ENCODE measurements at regions not wholly inside any gene's neighbourhood (a gene's known extent, or its start where the extent isn't known, plus 50 kb on each side); places are given as distances from the start of the nearest gene placed in this dataset.
"Not testable (repeated sequence)": the region's sequence is repeated elsewhere in the genome, so short reads cannot be mapped to it uniquely, and the experiment has no call there.

DNA sequence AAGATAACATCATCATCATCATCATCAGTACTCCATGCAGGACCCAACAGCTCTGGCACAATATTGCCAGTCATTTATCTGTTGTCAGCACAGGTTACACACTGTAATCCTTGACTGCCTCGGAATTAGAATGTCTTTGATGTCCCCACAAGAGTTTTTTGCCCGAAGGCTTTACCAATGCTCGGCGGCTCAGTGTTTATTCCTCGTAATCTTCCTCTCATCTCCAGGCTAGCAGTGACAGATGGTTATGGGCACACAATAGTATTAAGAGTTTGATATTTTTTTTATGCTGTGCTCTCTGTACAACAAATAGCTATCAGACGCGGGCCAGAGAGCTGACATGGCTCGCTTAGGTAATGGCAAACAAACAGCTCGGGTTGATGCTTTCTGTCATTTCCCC lies 515.2 kb downstream of the ZEB2 start:
- DNase-seq (ENCODE audit: low spot score) = no peak
- no peak overlapping the region for H3K27ac ChIP-seq
- H3K4me3 ChIP-seq = no peak overlapping the region
- TF ChIP-seq, protein P1, sequence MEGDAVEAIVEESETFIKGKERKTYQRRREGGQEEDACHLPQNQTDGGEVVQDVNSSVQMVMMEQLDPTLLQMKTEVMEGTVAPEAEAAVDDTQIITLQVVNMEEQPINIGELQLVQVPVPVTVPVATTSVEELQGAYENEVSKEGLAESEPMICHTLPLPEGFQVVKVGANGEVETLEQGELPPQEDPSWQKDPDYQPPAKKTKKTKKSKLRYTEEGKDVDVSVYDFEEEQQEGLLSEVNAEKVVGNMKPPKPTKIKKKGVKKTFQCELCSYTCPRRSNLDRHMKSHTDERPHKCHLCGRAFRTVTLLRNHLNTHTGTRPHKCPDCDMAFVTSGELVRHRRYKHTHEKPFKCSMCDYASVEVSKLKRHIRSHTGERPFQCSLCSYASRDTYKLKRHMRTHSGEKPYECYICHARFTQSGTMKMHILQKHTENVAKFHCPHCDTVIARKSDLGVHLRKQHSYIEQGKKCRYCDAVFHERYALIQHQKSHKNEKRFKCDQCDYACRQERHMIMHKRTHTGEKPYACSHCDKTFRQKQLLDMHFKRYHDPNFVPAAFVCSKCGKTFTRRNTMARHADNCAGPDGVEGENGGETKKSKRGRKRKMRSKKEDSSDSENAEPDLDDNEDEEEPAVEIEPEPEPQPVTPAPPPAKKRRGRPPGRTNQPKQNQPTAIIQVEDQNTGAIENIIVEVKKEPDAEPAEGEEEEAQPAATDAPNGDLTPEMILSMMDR (IDR thresholded peaks at IDR 0.05) = no peak

DNA sequence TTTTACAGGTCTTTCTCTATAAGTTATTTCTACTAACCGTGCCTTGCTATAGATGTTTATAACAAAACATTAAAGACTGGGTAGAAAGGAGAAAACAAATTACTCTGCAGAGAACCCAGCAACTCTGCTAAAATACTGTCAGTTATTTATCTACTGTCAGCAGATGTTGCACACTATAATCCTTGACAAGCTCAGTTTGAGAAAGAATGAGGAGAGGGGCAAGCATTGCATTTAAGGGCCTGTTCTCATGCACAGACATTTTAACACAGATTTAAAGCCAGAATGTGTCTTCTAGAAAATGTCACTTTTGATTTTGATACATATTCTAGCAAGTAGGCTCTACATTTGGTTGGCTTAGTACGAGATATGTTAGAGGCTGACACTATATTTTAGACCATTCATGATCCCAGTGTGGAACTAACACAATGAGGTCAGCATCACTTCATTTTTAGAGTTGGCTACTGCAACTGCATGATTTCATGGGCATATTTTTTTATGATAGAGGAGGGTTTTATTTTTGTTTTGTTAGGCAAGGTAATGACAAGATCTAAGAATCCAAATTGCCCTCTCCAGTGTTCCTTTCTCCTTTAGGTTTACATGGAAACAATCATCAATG lies 516.4 kb downstream of the ZEB2 start:
- TF ChIP-seq, protein P1 (IDR thresholded peaks at IDR 0.05) = no peak
- Histone ChIP-seq H3K4me3 (no peak overlapping the region), H3K27ac (no peak overlapping the region)
- no peak for DNase-seq (ENCODE audit: low spot score)

DNA sequence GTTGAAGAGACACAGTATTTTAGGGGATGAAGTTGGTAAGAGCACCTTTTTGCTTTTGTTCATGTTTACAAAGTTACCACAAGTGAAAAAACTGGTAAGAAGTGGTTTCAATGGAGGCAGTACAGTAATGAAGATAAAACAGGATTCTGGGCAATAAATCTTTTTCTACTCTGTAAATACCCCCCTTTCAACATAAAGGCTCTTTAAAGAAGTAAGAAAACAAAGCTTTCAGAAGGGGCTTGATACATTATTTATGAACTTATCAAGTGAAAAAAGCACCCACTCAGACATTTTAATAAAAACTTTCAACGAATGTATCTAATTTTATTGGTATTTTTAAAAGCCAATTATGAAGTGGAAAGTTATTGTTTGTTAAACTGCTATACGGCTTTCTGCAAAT lies 522.9 kb downstream of the ZEB2 start:
- no peak overlapping the region for H3K27ac ChIP-seq
- no peak overlapping the region for H3K4me3 ChIP-seq
- TF ChIP-seq, protein P1 (IDR thresholded peaks at IDR 0.05) = no peak
- DNase-seq (ENCODE audit: low spot score) = no peak

DNA sequence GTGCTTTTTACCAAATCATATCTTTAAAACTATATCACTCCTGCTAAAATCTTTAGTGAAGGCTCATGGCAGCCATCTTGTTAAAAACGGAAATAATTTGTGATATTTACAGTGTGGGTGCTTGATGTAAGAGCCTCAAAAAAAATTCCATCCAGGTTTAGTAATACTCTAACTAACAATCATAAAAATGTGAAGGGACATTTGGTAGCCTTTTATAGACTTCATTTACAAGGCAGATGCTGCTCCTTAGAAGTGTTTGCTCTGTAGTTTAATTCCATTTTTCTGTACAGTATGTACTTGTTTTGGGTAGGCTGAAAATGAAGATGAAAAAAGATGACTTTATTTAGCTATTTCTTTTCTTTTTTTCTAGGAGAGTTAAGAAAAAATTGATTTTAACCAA lies 525.0 kb downstream of the ZEB2 start:
- H3K27ac ChIP-seq = no peak overlapping the region
- no peak overlapping the region for H3K4me3 ChIP-seq
- DNase-seq (ENCODE audit: low spot score) = no peak
- TF ChIP-seq, protein P1 (IDR thresholded peaks at IDR 0.05) = no peak

DNA sequence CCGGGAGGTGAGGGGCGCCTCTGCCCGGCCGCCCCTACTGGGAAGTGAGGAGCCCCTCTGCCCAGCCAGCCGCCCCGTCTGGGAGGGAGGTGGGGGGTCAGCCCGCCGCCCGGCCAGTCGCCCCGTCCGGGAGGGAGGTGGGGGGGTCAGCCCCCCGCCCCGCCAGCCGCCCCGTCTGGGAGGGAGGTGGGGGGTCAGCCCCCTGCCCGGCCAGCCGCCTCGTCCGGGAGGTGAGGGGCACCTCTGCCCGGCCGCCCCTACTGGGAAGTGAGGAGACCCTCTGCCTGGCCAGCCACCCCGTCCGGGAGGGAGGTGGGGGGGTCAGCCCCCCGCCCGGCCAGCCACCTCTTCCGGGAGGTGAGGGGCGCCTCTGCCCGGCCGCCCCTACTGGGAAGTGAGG lies 528.3 kb downstream of the ZEB2 start:
- DNase-seq (ENCODE audit: low spot score); H3K27ac ChIP-seq; H3K4me3 ChIP-seq: not testable (repeated sequence)

DNA sequence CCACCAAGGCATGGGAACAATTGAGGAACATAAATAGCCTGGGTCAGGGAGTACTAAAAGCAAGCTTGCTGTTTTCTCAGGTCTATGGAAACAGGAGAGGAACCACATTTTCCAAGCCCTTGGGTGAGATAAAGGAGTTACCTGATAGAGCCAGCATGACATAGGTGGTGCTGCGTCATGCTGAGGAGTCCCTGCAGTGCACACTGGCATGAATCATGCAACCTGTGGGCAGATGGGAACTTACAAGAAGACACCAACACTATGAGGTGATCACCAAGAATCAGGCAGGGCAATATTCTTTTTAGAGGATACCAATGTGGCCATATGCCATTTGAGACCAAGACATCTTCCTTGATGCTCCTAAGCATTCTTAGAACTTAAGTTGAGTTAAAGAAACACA lies 531.8 kb downstream of the ZEB2 start:
- Histone ChIP-seq H3K4me3 (no peak overlapping the region), H3K27ac (no peak overlapping the region)
- no peak for DNase-seq (ENCODE audit: low spot score)
- TF ChIP-seq, protein P1 (IDR thresholded peaks at IDR 0.05) = no peak

DNA sequence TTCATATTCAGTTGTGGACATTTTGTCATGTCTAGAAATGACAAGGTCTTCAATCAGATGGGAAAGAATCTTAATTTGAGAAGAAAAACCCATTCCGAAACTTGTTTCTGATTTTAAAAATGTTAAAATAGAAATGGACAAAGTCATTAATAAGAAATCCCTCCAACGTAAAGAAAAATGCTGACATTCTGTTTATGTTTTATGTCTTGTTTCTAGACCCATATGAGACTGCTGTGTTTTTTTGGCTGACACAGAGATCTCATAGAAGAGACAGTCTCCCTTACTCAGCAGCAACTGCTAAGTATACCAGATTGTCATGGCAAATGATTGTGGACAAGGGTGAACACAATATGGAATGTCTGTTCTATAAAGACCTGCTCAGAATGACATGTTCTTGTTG lies 538.5 kb downstream of the ZEB2 start:
- no peak overlapping the region for H3K4me3 ChIP-seq
- TF ChIP-seq, protein P1 (IDR thresholded peaks at IDR 0.05) = no peak
- no peak overlapping the region for H3K27ac ChIP-seq
- no peak for DNase-seq (ENCODE audit: low spot score)

DNA sequence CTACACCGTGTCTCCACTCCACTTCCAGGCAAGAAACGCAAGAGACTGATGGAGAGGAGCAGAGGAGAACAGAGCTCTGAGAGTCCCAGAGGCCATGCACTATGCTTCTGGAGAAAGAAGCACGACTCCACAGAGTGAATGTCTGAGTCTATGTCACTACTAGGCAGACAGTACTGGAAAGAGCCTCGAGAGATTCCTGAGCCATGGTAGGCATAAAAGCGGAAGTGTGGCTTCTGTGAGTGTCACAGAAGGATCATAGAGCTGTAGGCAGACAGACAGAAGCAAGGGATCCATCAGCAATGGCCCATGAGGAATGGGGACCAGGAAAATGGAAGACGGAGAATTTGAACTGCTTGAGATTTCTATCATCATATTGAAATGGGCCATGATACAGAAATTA lies 542.6 kb downstream of the ZEB2 start:
- Histone ChIP-seq H3K4me3 (no peak overlapping the region), H3K27ac (no peak overlapping the region)
- no peak for DNase-seq (ENCODE audit: low spot score)
- TF ChIP-seq, protein P1 (IDR thresholded peaks at IDR 0.05) = no peak

Measured in coronary artery (tissue), 2 donors.